B cell (primary cell): ENCODE measurements at regions not wholly inside any gene's neighbourhood (a gene's known extent, or its start where the extent isn't known, plus 50 kb on each side); places are given as distances from the start of the nearest gene placed in this dataset.
"Not testable (repeated sequence)": the region's sequence is repeated elsewhere in the genome, so short reads cannot be mapped to it uniquely, and the experiment has no call there.

ENCODE experiments used
- ATAC-seq: fragments of 200-7000 bp; cut with Tn5 transposase; one replicate; pipeline ENCODE4 v1.10.0; 2021; ENCODE audit warnings: low read depth, mild to moderate bottlenecking, moderate number of reproducible peaks, moderate library complexity
- CTCF ChIA-PET: fragments of 350-600 bp; sonication (Branson Sonifier 250); formaldehyde crosslinking; loops from one replicate; lab custom pipeline; 2021; ENCODE audit warnings: antibody characterized with exemption, inconsistent platforms; lab: Charles Lee
- POLR2A ChIA-PET: fragments of 350-600 bp; sonication (Branson Sonifier 250); formaldehyde crosslinking; loops from one replicate; lab custom pipeline; 2021; ENCODE audit warnings: antibody characterized with exemption; lab: Charles Lee
- DNase-seq: peaks from one replicate; pipeline ENCODE4 v3.0.0; 2013
- H2AFZ ChIP-seq: 2 replicates; pipeline ENCODE4 v1.6.1; 2012; ENCODE audit warnings: mild to moderate bottlenecking, low read depth, low read length; ENCODE audit not compliant: insufficient read depth, poor library complexity, severe bottlenecking
- H3K27ac ChIP-seq, 2 donors: 1 replicate in 1 of 2; 2 replicates in 1 of 2; pipeline ENCODE4 v1.5.1; 2012 to 2013; ENCODE audit warnings: low read length in 2 of 2, mild to moderate bottlenecking in 2 of 2, moderate library complexity in 1 of 2
- H3K27me3 ChIP-seq, 4 experiments: fragments of 200-600 bp in 1 of 4; sonication (generic) in 1 of 4; replicated peaks in 1 of 4; 1 replicate in 2 of 4; 2 replicates in 2 of 4; pipeline versions ENCODE4 v1.6.1 to v1.7.0; 2013 to 2016; ENCODE audit warnings: low read length in 3 of 4, mild to moderate bottlenecking in 2 of 4, mixed read lengths in 1 of 4, moderate library complexity in 1 of 4; ENCODE audit not compliant: insufficient read depth in 4 of 4, control insufficient read depth in 3 of 4; ENCODE audit errors: control extremely low read depth in 1 of 4
- H3K36me3 ChIP-seq, 2 experiments: replicated peaks in 1 of 2; 1 replicate in 1 of 2; 2 replicates in 1 of 2; pipeline versions ENCODE4 v1.6.1 to v1.7.1; 2013; ENCODE audit warnings: low read length in 1 of 2; ENCODE audit not compliant: insufficient read depth in 2 of 2, control insufficient read depth in 1 of 2; ENCODE audit errors: control extremely low read depth in 1 of 2, extremely low read depth in 1 of 2
- H3K4me1 ChIP-seq, 2 donors: fragments of 200-600 bp in 1 of 2; sonication (generic) in 1 of 2; 1 replicate in 1 of 2; 2 replicates in 1 of 2; pipeline versions ENCODE4 v1.5.1 to v1.6.1; 2013 to 2017; ENCODE audit warnings: low read length in 2 of 2; ENCODE audit not compliant: control insufficient read depth in 2 of 2, insufficient read depth in 2 of 2
- H3K4me2 ChIP-seq: replicated peaks from 2 replicates; pipeline ENCODE3; 2012; ENCODE audit warnings: mild to moderate bottlenecking, low read depth, low read length; ENCODE audit not compliant: poor library complexity, severe bottlenecking
- H3K4me3 ChIP-seq, 5 experiments: fragments of 200-600 bp in 1 of 5; sonication (generic) in 1 of 5; 1 replicate in 3 of 5; 2 replicates in 2 of 5; pipeline versions ENCODE4 v1.5.1 to v1.7.0; 2011 to 2016; ENCODE audit warnings: low read length in 4 of 5, mild to moderate bottlenecking in 4 of 5, low read depth in 2 of 5, control low read depth in 1 of 5, moderate library complexity in 1 of 5; ENCODE audit not compliant: insufficient read depth in 1 of 5; ENCODE audit errors: control extremely low read depth in 1 of 5, extremely low read depth in 1 of 5
- H3K79me2 ChIP-seq: fragments of 200-600 bp; sonication (generic); one replicate; pipeline ENCODE4 v1.6.0; 2016; ENCODE audit warnings: low read length; ENCODE audit not compliant: control insufficient read depth, insufficient read depth
- H3K9ac ChIP-seq: fragments of 200-600 bp; sonication (generic); 2 replicates; pipeline ENCODE4 v1.6.1; 2017; ENCODE audit warnings: mild to moderate bottlenecking, low read length, moderate library complexity
- H3K9me3 ChIP-seq, 3 donors: one replicate each; pipeline versions ENCODE4 v1.6.1 to v1.7.1; 2013; ENCODE audit warnings: low read length in 2 of 3; ENCODE audit not compliant: control insufficient read depth in 2 of 3, insufficient read depth in 1 of 3; ENCODE audit errors: control extremely low read depth in 1 of 3
- H4K20me1 ChIP-seq: 2 replicates; pipeline ENCODE4 v1.6.0; 2012; ENCODE audit warnings: mild to moderate bottlenecking, low read length; ENCODE audit not compliant: insufficient read depth, control insufficient read depth, poor library complexity, severe bottlenecking
- H3K27ac Mint-ChIP-seq: one replicate; pipeline ENCODE4 v1.8.0; 2021; ENCODE audit warnings: mixed read lengths
- H3K27me3 Mint-ChIP-seq: one replicate; pipeline ENCODE4 v1.8.0; 2021; ENCODE audit warnings: mixed read lengths
- H3K4me1 Mint-ChIP-seq: one replicate; pipeline ENCODE4 v1.8.0; 2021; ENCODE audit warnings: mixed read lengths
- H3K4me3 Mint-ChIP-seq: one replicate; pipeline ENCODE4 v1.8.0; 2021; ENCODE audit warnings: mixed read lengths
- H3K9me3 Mint-ChIP-seq: one replicate; pipeline ENCODE4 v1.8.0; 2022; ENCODE audit warnings: mixed read lengths; ENCODE audit not compliant: insufficient read depth
- CTCF ChIP-seq: fragments of 200-600 bp; IDR thresholded peaks from one replicate; pipeline ENCODE4 v1.8.0; 2022; ENCODE audit warnings: antibody characterized with exemption, mild to moderate bottlenecking
- EZH2 ChIP-seq: IDR thresholded peaks from 2 replicates; pipeline ENCODE4 v1.6.1; 2012; ENCODE audit warnings: borderline replicate concordance, low read depth, mild to moderate bottlenecking, moderate library complexity, low read length; ENCODE audit not compliant: insufficient read depth, poor library complexity, severe bottlenecking
- WGBS: methylation state at CpG from one replicate; pipeline ENCODE4 v1.1.5; 2013; ENCODE audit warnings: missing lambda C conversion rate; ENCODE audit not compliant: insufficient coverage; 5-methylcytosine and 5-hydroxymethylcytosine counted together
- intact Hi-C: fragments of 100-400 bp; cut with micrococcal nuclease; formaldehyde crosslinking; loops from one replicate; pipeline ENCODE4 v1.10.0; 2022

- H3K9me3 Mint-ChIP-seq, result peaks cover 7% of the 10 kb centered on the region
Observed at GRCh38 chr22:35186492-35186891, 70.8 kb upstream of the HMGXB4 start.

GRCh38 chr22:35188930-35189329, 68.4 kb upstream of the HMGXB4 start:
- not testable (repeated sequence) for H3K9me3 Mint-ChIP-seq, ATAC-seq, H3K27ac Mint-ChIP-seq

More at GRCh38 chr22:35186492-35186891, 70.8 kb upstream of the HMGXB4 start:
- H3K79me2 ChIP-seq, result no peaks in the 10 kb centered on the region
- no peak overlapping the region for H3K4me3 ChIP-seq
- DNase-seq (no peak), ATAC-seq (no peak)
- no peaks in the 10 kb centered on the region for H3K4me1 ChIP-seq
- no peak overlapping the region for H3K27ac Mint-ChIP-seq
- no peaks in the 10 kb centered on the region for H4K20me1 ChIP-seq
- H3K36me3 ChIP-seq, result no peaks in the 10 kb centered on the region
- CTCF ChIA-PET, result interaction anchor here (1.8 kb wide), 1 partner anchor 36 kb away, joined by 7 read pairs; no protein-coding TSS in a partner anchor
- no peak overlapping the region for H3K4me3 Mint-ChIP-seq
- peaks cover 3 to 17% (median 12%) of the 10 kb centered on the region in 3 donors for H3K9me3 ChIP-seq
- intact Hi-C loops, result no loop called here
- H3K27me3 Mint-ChIP-seq, result peaks cover 8% of the 10 kb centered on the region
- no peak for TF ChIP-seq EZH2
- no peak for TF ChIP-seq CTCF
- H3K27me3 ChIP-seq, result peaks cover 0 to 4% (median 0%) of the 10 kb centered on the region in 4 experiments
- H3K4me1 Mint-ChIP-seq, result no peaks in the 10 kb centered on the region
- no CpG with 5 or more reads among the region's 1 CpG for WGBS
- no peak overlapping the region for H3K4me2 ChIP-seq
- H3K9ac ChIP-seq, result no peak overlapping the region
- no peak overlapping the region for H3K27ac ChIP-seq
- POLR2A ChIA-PET, result no interaction called here
- H2AFZ ChIP-seq, result no peak overlapping the region

More at GRCh38 chr22:35188930-35189329, 68.4 kb upstream of the HMGXB4 start:
- H3K4me1 ChIP-seq, H4K20me1 ChIP-seq, H3K36me3 ChIP-seq, intact Hi-C loops, DNase-seq, H3K27me3 ChIP-seq, H3K9ac ChIP-seq, H3K4me1 Mint-ChIP-seq, H3K4me2 ChIP-seq, POLR2A ChIA-PET, H3K79me2 ChIP-seq, CTCF ChIA-PET, H2AFZ ChIP-seq, H3K27ac ChIP-seq, H3K27me3 Mint-ChIP-seq, H3K4me3 ChIP-seq, H3K4me3 Mint-ChIP-seq: not testable (repeated sequence)
- peaks cover 2 to 13% (median 12%) of the 10 kb centered on the region in 3 donors for H3K9me3 ChIP-seq
- WGBS, result no CpG with 5 or more reads among the region's 1 CpG
